ENCODE measurements at regions not wholly inside any gene's neighbourhood (a gene's known extent, or its start where the extent isn't known, plus 50 kb on each side); places are given as distances from the start of the nearest gene placed in this dataset.

DNA sequence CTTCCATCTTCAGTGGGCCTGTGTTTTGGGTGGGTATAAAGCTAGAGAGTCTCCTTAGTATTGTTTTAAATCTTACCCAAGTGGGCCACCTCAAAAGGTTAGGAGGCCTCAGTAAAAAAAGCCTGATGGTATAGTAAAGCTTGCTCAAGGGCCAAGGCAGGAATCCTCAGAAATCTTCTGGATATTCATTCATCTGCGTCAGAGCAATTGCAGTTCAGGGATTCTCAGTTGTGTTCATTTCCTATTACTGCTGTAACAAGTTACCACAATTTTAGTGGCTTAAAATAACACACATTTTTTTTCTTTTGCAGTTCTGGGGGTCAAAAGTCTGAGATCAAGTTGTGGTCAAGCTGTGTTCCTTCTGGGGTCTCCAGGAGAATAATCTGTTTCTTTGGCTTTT lies 985.5 kb downstream of the TLE4 start:
- Histone ChIP-seq H3K36me3 (ENCODE audit: low read depth) (no peaks in the 10 kb centered on the region), H3K4me3 (ENCODE audit: severe bottlenecking) (no peak overlapping the region), H3K27me3 (ENCODE audit: insufficient read depth, poor library complexity, severe bottlenecking) (no peaks in the 10 kb centered on the region), H3K9me3 (ENCODE audit: severe bottlenecking) (no peaks in the 10 kb centered on the region), H3K27ac (ENCODE audit: poor library complexity, severe bottlenecking) (peak overlapping the region; percentile 88), H3K4me1 (ENCODE audit: insufficient read depth, poor library complexity, severe bottlenecking) (peaks cover 59% of the 10 kb centered on the region)
- TF ChIP-seq, protein P1, sequence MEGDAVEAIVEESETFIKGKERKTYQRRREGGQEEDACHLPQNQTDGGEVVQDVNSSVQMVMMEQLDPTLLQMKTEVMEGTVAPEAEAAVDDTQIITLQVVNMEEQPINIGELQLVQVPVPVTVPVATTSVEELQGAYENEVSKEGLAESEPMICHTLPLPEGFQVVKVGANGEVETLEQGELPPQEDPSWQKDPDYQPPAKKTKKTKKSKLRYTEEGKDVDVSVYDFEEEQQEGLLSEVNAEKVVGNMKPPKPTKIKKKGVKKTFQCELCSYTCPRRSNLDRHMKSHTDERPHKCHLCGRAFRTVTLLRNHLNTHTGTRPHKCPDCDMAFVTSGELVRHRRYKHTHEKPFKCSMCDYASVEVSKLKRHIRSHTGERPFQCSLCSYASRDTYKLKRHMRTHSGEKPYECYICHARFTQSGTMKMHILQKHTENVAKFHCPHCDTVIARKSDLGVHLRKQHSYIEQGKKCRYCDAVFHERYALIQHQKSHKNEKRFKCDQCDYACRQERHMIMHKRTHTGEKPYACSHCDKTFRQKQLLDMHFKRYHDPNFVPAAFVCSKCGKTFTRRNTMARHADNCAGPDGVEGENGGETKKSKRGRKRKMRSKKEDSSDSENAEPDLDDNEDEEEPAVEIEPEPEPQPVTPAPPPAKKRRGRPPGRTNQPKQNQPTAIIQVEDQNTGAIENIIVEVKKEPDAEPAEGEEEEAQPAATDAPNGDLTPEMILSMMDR (IDR thresholded peaks at IDR 0.05; ENCODE audit: poor library complexity, severe bottlenecking): no peak
- ATAC-seq (ENCODE audit: low read depth) (no peak), DNase-seq (ENCODE audit: low spot score) (no peak)

GRCh38 chr9:80556631-80557030 lies 984.9 kb downstream of the TLE4 start:
- Histone ChIP-seq H3K4me1 (ENCODE audit: insufficient read depth, poor library complexity, severe bottlenecking) (peaks cover 55% of the 10 kb centered on the region), H3K9me3 (ENCODE audit: severe bottlenecking) (no peaks in the 10 kb centered on the region), H3K4me3 (ENCODE audit: severe bottlenecking) (no peak overlapping the region), H3K27me3 (ENCODE audit: insufficient read depth, poor library complexity, severe bottlenecking) (no peaks in the 10 kb centered on the region), H3K36me3 (ENCODE audit: low read depth) (no peaks in the 10 kb centered on the region), H3K27ac (ENCODE audit: poor library complexity, severe bottlenecking) (peak overlapping the region; percentile 88)
- peak; percentile 65 for ATAC-seq (ENCODE audit: low read depth)
- TF ChIP-seq, protein P1 (IDR thresholded peaks at IDR 0.05; ENCODE audit: poor library complexity, severe bottlenecking): no peak
- DNase-seq (ENCODE audit: low spot score): no peak

DNA sequence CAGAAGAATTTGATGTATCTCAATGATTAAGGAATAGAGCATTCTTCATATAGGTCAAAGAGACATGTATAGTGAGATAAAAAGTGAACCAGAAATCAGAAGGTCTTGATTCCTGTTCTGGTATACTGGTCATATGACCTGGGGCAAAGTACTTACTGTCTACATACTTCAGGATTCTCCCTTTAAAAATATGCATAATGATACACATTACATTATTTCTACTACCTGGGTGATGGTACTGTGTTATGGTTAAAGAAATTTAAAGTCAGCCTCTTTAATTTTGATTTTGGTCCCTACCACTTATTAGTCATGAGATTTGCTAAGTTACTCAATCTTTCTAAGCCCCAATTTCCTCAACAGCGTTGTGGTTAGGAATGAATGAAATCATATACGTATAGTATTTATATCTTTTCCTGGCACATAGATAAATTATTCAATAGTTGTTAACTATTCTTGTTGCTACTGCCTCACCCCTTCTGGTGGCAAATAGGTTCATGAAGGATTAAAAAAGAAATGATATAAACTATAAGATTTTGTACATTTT lies 984.1 kb downstream of the TLE4 start:
- Histone ChIP-seq H3K4me1 (ENCODE audit: insufficient read depth, poor library complexity, severe bottlenecking) (peaks cover 47% of the 10 kb centered on the region), H3K27ac (ENCODE audit: poor library complexity, severe bottlenecking) (peak overlapping the region; percentile 88), H3K27me3 (ENCODE audit: insufficient read depth, poor library complexity, severe bottlenecking) (no peaks in the 10 kb centered on the region), H3K36me3 (ENCODE audit: low read depth) (no peaks in the 10 kb centered on the region), H3K9me3 (ENCODE audit: severe bottlenecking) (no peaks in the 10 kb centered on the region), H3K4me3 (ENCODE audit: severe bottlenecking) (no peak overlapping the region)
- ATAC-seq (ENCODE audit: low read depth) (peak; percentile 70), DNase-seq (ENCODE audit: low spot score) (no peak)
- TF ChIP-seq, protein P1 (IDR thresholded peaks at IDR 0.05; ENCODE audit: poor library complexity, severe bottlenecking): no peak

DNA sequence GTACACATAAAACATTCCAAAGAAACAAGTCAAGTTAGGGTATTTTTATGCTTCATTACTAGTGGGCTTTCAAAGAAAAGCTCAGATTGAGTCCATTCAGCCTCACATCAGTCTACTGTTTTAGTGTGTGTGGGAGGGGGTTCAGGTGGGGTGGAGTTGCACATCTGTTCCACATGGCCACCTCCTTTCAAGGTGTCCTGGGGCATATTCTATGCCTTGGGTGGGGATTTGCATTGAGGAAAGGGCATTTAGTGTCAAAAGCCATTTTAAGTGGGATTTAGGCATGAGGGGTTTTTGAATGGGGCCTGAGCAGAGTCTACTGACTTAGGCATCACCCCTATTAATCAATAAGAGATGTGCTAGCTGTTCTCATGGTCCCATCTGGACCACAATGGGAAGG lies 983.1 kb downstream of the TLE4 start:
- ATAC-seq (ENCODE audit: low read depth) (no peak), DNase-seq (ENCODE audit: low spot score) (no peak)
- TF ChIP-seq, protein P1 (IDR thresholded peaks at IDR 0.05; ENCODE audit: poor library complexity, severe bottlenecking): no peak
- Histone ChIP-seq H3K27ac (ENCODE audit: poor library complexity, severe bottlenecking) (no peak overlapping the region), H3K9me3 (ENCODE audit: severe bottlenecking) (no peaks in the 10 kb centered on the region), H3K36me3 (ENCODE audit: low read depth) (no peaks in the 10 kb centered on the region), H3K4me3 (ENCODE audit: severe bottlenecking) (no peak overlapping the region), H3K27me3 (ENCODE audit: insufficient read depth, poor library complexity, severe bottlenecking) (no peaks in the 10 kb centered on the region), H3K4me1 (ENCODE audit: insufficient read depth, poor library complexity, severe bottlenecking) (peaks cover 42% of the 10 kb centered on the region)

DNA sequence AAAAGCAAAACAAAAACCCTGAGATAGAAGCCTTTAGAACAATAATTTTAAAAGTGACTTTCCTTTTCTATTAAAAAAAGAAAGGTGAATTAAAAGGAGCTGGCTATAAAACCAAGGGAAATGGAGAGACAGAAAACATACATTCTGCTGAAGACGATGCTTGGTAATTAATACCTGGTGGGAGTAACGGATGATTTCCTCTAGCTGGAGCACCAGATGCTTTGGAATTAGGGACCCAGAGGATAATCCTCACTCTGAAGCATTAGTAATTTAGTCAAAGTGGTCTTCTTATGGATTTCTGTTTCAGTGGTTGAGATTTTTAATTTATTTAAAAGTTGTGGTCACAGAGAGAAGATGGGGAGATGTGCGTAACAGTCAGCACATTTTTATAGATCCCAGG lies 982.5 kb downstream of the TLE4 start:
- H3K9me3 ChIP-seq (ENCODE audit: severe bottlenecking): no peaks in the 10 kb centered on the region
- no peak overlapping the region for H3K4me3 ChIP-seq (ENCODE audit: severe bottlenecking)
- no peak overlapping the region for H3K27ac ChIP-seq (ENCODE audit: poor library complexity, severe bottlenecking)
- peaks cover 42% of the 10 kb centered on the region for H3K4me1 ChIP-seq (ENCODE audit: insufficient read depth, poor library complexity, severe bottlenecking)
- TF ChIP-seq, protein P1 (IDR thresholded peaks at IDR 0.05; ENCODE audit: poor library complexity, severe bottlenecking): no peak
- no peaks in the 10 kb centered on the region for H3K27me3 ChIP-seq (ENCODE audit: insufficient read depth, poor library complexity, severe bottlenecking)
- ATAC-seq (ENCODE audit: low read depth) (no peak), DNase-seq (ENCODE audit: low spot score) (no peak)
- H3K36me3 ChIP-seq (ENCODE audit: low read depth): no peaks in the 10 kb centered on the region

Measured in RWPE2 (cell line).